ENCODE measurements at regions not wholly inside any gene's neighbourhood (a gene's known extent, or its start where the extent isn't known, plus 50 kb on each side); places are given as distances from the start of the nearest gene placed in this dataset.
"Not testable (repeated sequence)": the region's sequence is repeated elsewhere in the genome, so short reads cannot be mapped to it uniquely, and the experiment has no call there.

GRCh38 chr1:238451781-238452310 lies 561.1 kb upstream of the ZP4 start:
- H3K4me3 Mint-ChIP-seq: no peak overlapping the region
- no peaks in the 10 kb centered on the region for H3K36me3 Mint-ChIP-seq (ENCODE audit: low read depth)
- CTCF ChIA-PET: no interaction called here
- H3K4me1 Mint-ChIP-seq: no peaks in the 10 kb centered on the region
- no peak for DNase-seq
- ATAC-seq: no peak
- H3K27ac Mint-ChIP-seq: no peak overlapping the region
- no peaks in the 10 kb centered on the region for H3K9me3 Mint-ChIP-seq (ENCODE audit: low read depth)
- POLR2A ChIA-PET: no interaction called here
- no peaks in the 10 kb centered on the region for H3K27me3 Mint-ChIP-seq
- intact Hi-C loops (cut with DNase I, micrococcal nuclease): no loop called here

GRCh38 chr1:238450976-238451375 lies 560.3 kb upstream of the ZP4 start:
- Mint-ChIP-seq H3K27ac (no peak overlapping the region), H3K27me3 (no peaks in the 10 kb centered on the region)
- intact Hi-C loops (cut with DNase I, micrococcal nuclease): no loop called here

GRCh38 chr1:238443687-238444086 lies 553.0 kb upstream of the ZP4 start:
- DNase-seq (no peak), ATAC-seq (no peak)
- H3K4me1 Mint-ChIP-seq: no peaks in the 10 kb centered on the region
- POLR2A ChIA-PET: no interaction called here
- no peak overlapping the region for H3K27ac Mint-ChIP-seq
- intact Hi-C loops (cut with DNase I, micrococcal nuclease): no loop called here
- CTCF ChIA-PET: no interaction called here
- no peaks in the 10 kb centered on the region for H3K36me3 Mint-ChIP-seq (ENCODE audit: low read depth)
- no peaks in the 10 kb centered on the region for H3K27me3 Mint-ChIP-seq
- H3K4me3 Mint-ChIP-seq: no peak overlapping the region
- peaks cover 10% of the 10 kb centered on the region for H3K9me3 Mint-ChIP-seq (ENCODE audit: low read depth)

More at GRCh38 chr1:238450976-238451375, 560.3 kb upstream of the ZP4 start:
- ATAC-seq: no peak
- H3K36me3 Mint-ChIP-seq (ENCODE audit: low read depth): no peaks in the 10 kb centered on the region
- H3K9me3 Mint-ChIP-seq (ENCODE audit: low read depth): no peaks in the 10 kb centered on the region
- H3K4me1 Mint-ChIP-seq: no peaks in the 10 kb centered on the region
- H3K4me3 Mint-ChIP-seq: no peak overlapping the region
- DNase-seq: no peak
- ChIA-PET POLR2A (no interaction called here), CTCF (no interaction called here)

- ATAC-seq: no peak
- Mint-ChIP-seq H3K9me3 (ENCODE audit: low read depth) (peaks cover 10% of the 10 kb centered on the region), H3K36me3 (ENCODE audit: low read depth) (no peaks in the 10 kb centered on the region), H3K4me1 (no peaks in the 10 kb centered on the region), H3K27ac (no peak overlapping the region), H3K4me3 (no peak overlapping the region), H3K27me3 (no peaks in the 10 kb centered on the region)
- ChIA-PET POLR2A (no interaction called here), CTCF (no interaction called here)
- intact Hi-C loops (cut with DNase I, micrococcal nuclease): no loop called here
- DNase-seq: no peak
Measured at GRCh38 chr1:238439511-238439910, 548.8 kb upstream of the ZP4 start.

GRCh38 chr1:238438311-238439270 lies 547.9 kb upstream of the ZP4 start:
- ChIA-PET POLR2A (no interaction called here), CTCF (no interaction called here)
- ATAC-seq (no peak), DNase-seq (no peak)
- H3K36me3 Mint-ChIP-seq (ENCODE audit: low read depth): no peaks in the 10 kb centered on the region
- intact Hi-C loops (cut with DNase I, micrococcal nuclease): no loop called here
- no peaks in the 10 kb centered on the region for H3K27me3 Mint-ChIP-seq
- H3K27ac Mint-ChIP-seq: no peak overlapping the region
- no peak overlapping the region for H3K4me3 Mint-ChIP-seq
- H3K9me3 Mint-ChIP-seq (ENCODE audit: low read depth): peaks cover 10% of the 10 kb centered on the region
- H3K4me1 Mint-ChIP-seq: no peaks in the 10 kb centered on the region

GRCh38 chr1:238429703-238430102 lies 539.0 kb upstream of the ZP4 start:
- H3K4me3 Mint-ChIP-seq; H3K36me3 Mint-ChIP-seq (ENCODE audit: low read depth); POLR2A ChIA-PET; ATAC-seq; H3K27me3 Mint-ChIP-seq; H3K9me3 Mint-ChIP-seq (ENCODE audit: low read depth); CTCF ChIA-PET; DNase-seq; H3K4me1 Mint-ChIP-seq; H3K27ac Mint-ChIP-seq; intact Hi-C loops (cut with DNase I, micrococcal nuclease): not testable (repeated sequence)

- Mint-ChIP-seq H3K27ac (no peak overlapping the region), H3K36me3 (ENCODE audit: low read depth) (no peaks in the 10 kb centered on the region), H3K4me3 (no peak overlapping the region), H3K9me3 (ENCODE audit: low read depth) (peaks cover 5% of the 10 kb centered on the region), H3K4me1 (no peaks in the 10 kb centered on the region), H3K27me3 (no peaks in the 10 kb centered on the region)
- intact Hi-C loops (cut with DNase I, micrococcal nuclease): no loop called here
- ATAC-seq (no peak), DNase-seq (no peak)
- CTCF ChIA-PET: no interaction called here
- POLR2A ChIA-PET: interaction anchor here (0.6 kb wide), 1 partner anchor 122 kb away, joined by 5 read pairs; no protein-coding TSS in a partner anchor
Measured at GRCh38 chr1:238419209-238419608, 528.5 kb upstream of the ZP4 start.

GRCh38 chr1:238409932-238410331 lies 519.2 kb upstream of the ZP4 start:
- no peaks in the 10 kb centered on the region for H3K27me3 Mint-ChIP-seq
- no peak overlapping the region for H3K27ac Mint-ChIP-seq
- no peaks in the 10 kb centered on the region for H3K4me1 Mint-ChIP-seq
- H3K4me3 Mint-ChIP-seq: no peak overlapping the region
- intact Hi-C loops (cut with DNase I, micrococcal nuclease): no loop called here
- POLR2A ChIA-PET: no interaction called here
- H3K9me3 Mint-ChIP-seq (ENCODE audit: low read depth): peaks cover 2% of the 10 kb centered on the region
- CTCF ChIA-PET: no interaction called here
- H3K36me3 Mint-ChIP-seq (ENCODE audit: low read depth): no peaks in the 10 kb centered on the region
- ATAC-seq (no peak), DNase-seq (no peak)

- intact Hi-C loops (cut with DNase I, micrococcal nuclease): no loop called here
- CTCF ChIA-PET: no interaction called here
- no peaks in the 10 kb centered on the region for H3K4me1 Mint-ChIP-seq
- H3K4me3 Mint-ChIP-seq: no peak overlapping the region
- POLR2A ChIA-PET: no interaction called here
- no peaks in the 10 kb centered on the region for H3K9me3 Mint-ChIP-seq (ENCODE audit: low read depth)
- H3K36me3 Mint-ChIP-seq (ENCODE audit: low read depth): no peaks in the 10 kb centered on the region
- no peaks in the 10 kb centered on the region for H3K27me3 Mint-ChIP-seq
- H3K27ac Mint-ChIP-seq: no peak overlapping the region
- ATAC-seq: no peak
- DNase-seq: no peak
Measured at GRCh38 chr1:238409191-238409850, 518.6 kb upstream of the ZP4 start.

GRCh38 chr1:238408737-238409136 lies 518.0 kb upstream of the ZP4 start:
- no peak for ATAC-seq
- POLR2A ChIA-PET: no interaction called here
- no peaks in the 10 kb centered on the region for H3K9me3 Mint-ChIP-seq (ENCODE audit: low read depth)

GRCh38 chr1:238406098-238406860 lies 515.6 kb upstream of the ZP4 start:
- H3K36me3 Mint-ChIP-seq (ENCODE audit: low read depth): no peaks in the 10 kb centered on the region
- H3K4me1 Mint-ChIP-seq: no peaks in the 10 kb centered on the region
- ChIA-PET POLR2A (no interaction called here), CTCF (no interaction called here)
- ATAC-seq: no peak
- intact Hi-C loops (cut with DNase I, micrococcal nuclease): no loop called here
- no peak for DNase-seq
- no peak overlapping the region for H3K4me3 Mint-ChIP-seq
- H3K9me3 Mint-ChIP-seq (ENCODE audit: low read depth): no peaks in the 10 kb centered on the region
- no peak overlapping the region for H3K27ac Mint-ChIP-seq
- no peaks in the 10 kb centered on the region for H3K27me3 Mint-ChIP-seq

More at GRCh38 chr1:238408737-238409136, 518.0 kb upstream of the ZP4 start:
- CTCF ChIA-PET: no interaction called here
- no peak overlapping the region for H3K4me3 Mint-ChIP-seq
- intact Hi-C loops (cut with DNase I, micrococcal nuclease): no loop called here
- no peaks in the 10 kb centered on the region for H3K4me1 Mint-ChIP-seq
- DNase-seq: no peak
- H3K36me3 Mint-ChIP-seq (ENCODE audit: low read depth): no peaks in the 10 kb centered on the region
- no peak overlapping the region for H3K27ac Mint-ChIP-seq
- H3K27me3 Mint-ChIP-seq: no peaks in the 10 kb centered on the region
